ENCODE measurements at regions not wholly inside any gene's neighbourhood (a gene's known extent, or its start where the extent isn't known, plus 50 kb on each side); places are given as distances from the start of the nearest gene placed in this dataset.

- no peaks in the 10 kb centered on the region for H3K4me1 Mint-ChIP-seq
- no peaks in the 10 kb centered on the region for H3K27me3 Mint-ChIP-seq (ENCODE audit: low read depth)
- no peak for TF ChIP-seq CTCF (conservative IDR thresholded peaks at IDR 0.05)
Measured at GRCh38 chr7:17622451-17622850, 317.8 kb downstream of the SNX13 start.

GRCh38 chr7:17623546-17624185, 316.6 kb downstream of the SNX13 start:
- H3K36me3 Mint-ChIP-seq (ENCODE audit: low read depth), result no peaks in the 10 kb centered on the region
- no peaks in the 10 kb centered on the region for H3K4me1 Mint-ChIP-seq
- DNase-seq (ENCODE audit: low read depth, low spot score), result no peak
- no peak for TF ChIP-seq CTCF (conservative IDR thresholded peaks at IDR 0.05)
- no peak overlapping the region for H3K27ac Mint-ChIP-seq (ENCODE audit: unreplicated experiment)
- H3K27me3 Mint-ChIP-seq (ENCODE audit: low read depth), result no peaks in the 10 kb centered on the region
- no peaks in the 10 kb centered on the region for H3K9me3 Mint-ChIP-seq
- no peak overlapping the region for H3K4me3 Mint-ChIP-seq

More at GRCh38 chr7:17622451-17622850, 317.8 kb downstream of the SNX13 start:
- H3K9me3 Mint-ChIP-seq, result no peaks in the 10 kb centered on the region
- no peak overlapping the region for H3K27ac Mint-ChIP-seq (ENCODE audit: unreplicated experiment)
- no peak for DNase-seq (ENCODE audit: low read depth, low spot score)
- no peak overlapping the region for H3K4me3 Mint-ChIP-seq
- no peaks in the 10 kb centered on the region for H3K36me3 Mint-ChIP-seq (ENCODE audit: low read depth)

GRCh38 chr7:17624379-17624778, 315.9 kb downstream of the SNX13 start:
- H3K36me3 Mint-ChIP-seq (ENCODE audit: low read depth), result no peaks in the 10 kb centered on the region
- TF ChIP-seq CTCF (conservative IDR thresholded peaks at IDR 0.05), result no peak
- DNase-seq (ENCODE audit: low read depth, low spot score), result no peak
- H3K4me1 Mint-ChIP-seq, result no peaks in the 10 kb centered on the region
- H3K27ac Mint-ChIP-seq (ENCODE audit: unreplicated experiment), result no peak overlapping the region
- H3K9me3 Mint-ChIP-seq, result no peaks in the 10 kb centered on the region
- no peak overlapping the region for H3K4me3 Mint-ChIP-seq
- H3K27me3 Mint-ChIP-seq (ENCODE audit: low read depth), result no peaks in the 10 kb centered on the region

- Mint-ChIP-seq H3K9me3 (no peaks in the 10 kb centered on the region), H3K27me3 (ENCODE audit: low read depth) (no peaks in the 10 kb centered on the region), H3K4me3 (no peak overlapping the region), H3K36me3 (ENCODE audit: low read depth) (no peaks in the 10 kb centered on the region), H3K27ac (ENCODE audit: unreplicated experiment) (no peak overlapping the region), H3K4me1 (no peaks in the 10 kb centered on the region)
- DNase-seq (ENCODE audit: low read depth, low spot score), result no peak
- TF ChIP-seq CTCF (conservative IDR thresholded peaks at IDR 0.05), result no peak
Measured at GRCh38 chr7:17625043-17625442, 315.3 kb downstream of the SNX13 start.

GRCh38 chr7:17626235-17626634, 314.1 kb downstream of the SNX13 start:
- H3K27ac Mint-ChIP-seq (ENCODE audit: unreplicated experiment), result no peak overlapping the region
- no peak for DNase-seq (ENCODE audit: low read depth, low spot score)
- H3K27me3 Mint-ChIP-seq (ENCODE audit: low read depth), result no peaks in the 10 kb centered on the region
- no peaks in the 10 kb centered on the region for H3K36me3 Mint-ChIP-seq (ENCODE audit: low read depth)
- no peak for TF ChIP-seq CTCF (conservative IDR thresholded peaks at IDR 0.05)
- no peaks in the 10 kb centered on the region for H3K9me3 Mint-ChIP-seq
- H3K4me1 Mint-ChIP-seq, result no peaks in the 10 kb centered on the region
- no peak overlapping the region for H3K4me3 Mint-ChIP-seq

All from neural crest cell (in vitro differentiated cells).